ENCODE measurements at regions not wholly inside any gene's neighbourhood (a gene's known extent, or its start where the extent isn't known, plus 50 kb on each side); places are given as distances from the start of the nearest gene placed in this dataset.

- no peak for DNase-seq
Observed at GRCh38 chr18:47317824-47318508, 66.5 kb upstream of the SKOR2 start.

GRCh38 chr18:47316924-47317323 is 65.5 kb upstream of the SKOR2 start:
- DNase-seq = no peak

- no peak for DNase-seq
Observed at GRCh38 chr18:47313901-47314300, 62.4 kb upstream of the SKOR2 start.

GRCh38 chr18:47311585-47311984 is 60.1 kb upstream of the SKOR2 start:
- DNase-seq = no peak

All from activated CD4-positive, alpha-beta T cell treated with anti-CD3 and anti-CD28 coated beads for 4 hours (primary cell).